GM21360 (cell line): ENCODE measurements at regions not wholly inside any gene's neighbourhood (a gene's known extent, or its start where the extent isn't known, plus 50 kb on each side); places are given as distances from the start of the nearest gene placed in this dataset.

Experiments used
- ATAC-seq: cut with Tn5 transposase; IDR thresholded peaks from one replicate; pipeline ENCODE4 v1.9.1; 2021; ENCODE audit warnings: mild to moderate bottlenecking, moderate library complexity; ENCODE audit not compliant: unreplicated experiment

DNA sequence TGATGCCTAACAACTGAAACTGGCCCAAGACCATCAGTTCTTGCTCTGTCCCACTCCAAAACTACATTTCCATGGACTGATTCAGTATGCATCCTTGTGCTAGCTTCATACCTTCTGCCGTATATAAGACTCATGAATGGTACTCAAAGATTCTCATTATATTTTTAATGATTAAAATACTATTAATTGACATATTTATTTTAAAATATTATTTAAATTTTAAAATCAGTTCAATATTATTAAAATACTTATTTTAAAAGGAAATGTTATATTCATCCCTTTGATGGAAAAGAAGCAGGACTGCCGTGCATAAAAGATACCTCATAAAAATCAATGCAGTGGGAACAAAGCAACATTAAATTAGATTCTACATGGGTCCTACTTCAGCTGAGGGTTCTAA lies 153.4 kb downstream of the AXIN2 start:
- ATAC-seq: no peak

DNA sequence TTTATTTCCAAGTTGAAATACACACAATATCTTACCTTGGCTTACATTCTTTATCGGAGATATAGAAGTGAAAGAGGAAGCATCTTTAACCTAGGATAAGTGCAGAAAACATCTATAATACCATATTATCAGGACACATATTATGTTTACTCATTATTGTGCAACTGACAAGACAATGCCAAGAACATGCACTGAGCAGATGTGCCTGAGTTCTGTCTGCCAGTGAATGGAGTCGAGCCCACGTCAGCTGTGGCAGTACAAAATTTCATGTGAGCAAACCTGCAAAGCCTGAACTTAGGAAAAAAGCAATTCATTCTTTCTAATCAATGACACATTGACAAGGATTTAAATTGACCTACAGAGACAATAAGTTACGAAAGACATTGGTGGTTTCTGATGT lies 154.4 kb downstream of the AXIN2 start:
- ATAC-seq: no peak

DNA sequence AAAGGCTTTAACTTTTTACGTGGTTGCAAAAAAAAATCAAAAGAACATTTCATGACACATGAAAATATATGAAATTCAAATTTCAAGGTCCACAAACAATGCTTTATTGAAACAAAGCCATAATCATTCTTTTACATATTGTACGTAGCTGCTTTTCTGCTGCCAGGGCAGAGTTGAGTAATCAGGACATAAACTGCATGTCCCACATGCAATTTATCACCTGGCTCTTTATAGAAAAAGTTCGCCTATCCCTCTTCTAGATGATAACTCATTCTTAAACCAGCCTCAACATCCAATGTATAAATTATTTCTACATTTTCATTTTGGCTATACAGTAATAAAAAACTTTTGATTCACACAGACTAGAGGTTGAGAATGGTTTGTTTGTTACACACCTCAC lies 154.9 kb downstream of the AXIN2 start:
- no peak for ATAC-seq

DNA sequence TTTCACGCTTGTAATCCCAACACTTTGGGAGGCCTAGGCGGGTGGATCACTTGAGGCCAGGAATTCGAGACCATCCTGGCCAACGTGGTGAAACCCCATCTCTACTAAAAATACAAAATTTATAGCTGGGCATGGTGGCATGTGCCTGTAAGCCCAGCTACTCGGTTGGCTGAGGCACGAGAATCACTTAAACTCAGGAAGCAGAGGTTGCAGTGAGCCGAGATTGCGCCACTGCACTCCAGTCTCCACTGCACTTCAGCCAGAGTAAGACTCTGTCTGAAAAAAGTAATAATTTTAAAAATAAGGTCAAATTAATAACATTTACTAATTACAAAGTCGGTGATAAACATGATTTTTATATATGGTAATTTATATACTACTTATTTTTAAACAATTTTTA lies 155.9 kb downstream of the AXIN2 start:
- no peak for ATAC-seq

DNA sequence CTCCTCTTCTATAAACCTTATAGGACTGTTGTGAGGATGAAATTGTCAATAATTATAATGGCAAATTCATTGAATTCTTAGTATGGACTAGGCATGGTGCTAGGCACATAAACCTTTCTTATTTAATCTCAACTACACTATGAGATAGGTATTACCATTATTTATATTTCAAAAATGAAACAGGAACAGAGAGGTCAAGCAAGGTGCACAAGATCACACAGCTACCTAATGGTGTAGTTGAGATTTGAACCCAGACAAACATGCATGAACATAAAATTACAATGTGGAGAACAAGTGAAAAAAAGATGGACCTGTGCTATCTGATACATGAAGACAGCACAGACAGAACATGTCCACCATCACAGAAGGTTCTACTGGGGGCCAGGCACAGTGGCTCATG lies 156.7 kb downstream of the AXIN2 start:
- ATAC-seq: no peak

DNA sequence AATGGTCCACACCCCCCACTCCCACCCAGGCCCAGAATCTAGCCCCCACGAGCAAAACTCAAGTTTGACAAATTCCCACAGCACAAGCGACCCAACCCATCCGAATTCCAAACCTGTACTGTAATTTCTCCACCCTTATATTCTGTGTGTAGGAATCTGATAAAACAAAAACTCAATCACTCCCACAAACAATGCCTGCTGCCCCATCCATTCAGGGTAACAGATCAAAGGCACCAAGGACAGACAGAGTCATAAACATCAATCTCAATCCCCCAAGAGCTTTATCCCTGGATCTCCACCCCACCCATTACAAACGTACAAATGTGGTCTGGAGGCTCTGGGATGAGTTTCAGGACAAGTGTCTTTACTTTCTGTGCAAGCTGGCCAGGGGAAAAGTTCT lies 157.8 kb downstream of the AXIN2 start:
- ATAC-seq: no peak

DNA sequence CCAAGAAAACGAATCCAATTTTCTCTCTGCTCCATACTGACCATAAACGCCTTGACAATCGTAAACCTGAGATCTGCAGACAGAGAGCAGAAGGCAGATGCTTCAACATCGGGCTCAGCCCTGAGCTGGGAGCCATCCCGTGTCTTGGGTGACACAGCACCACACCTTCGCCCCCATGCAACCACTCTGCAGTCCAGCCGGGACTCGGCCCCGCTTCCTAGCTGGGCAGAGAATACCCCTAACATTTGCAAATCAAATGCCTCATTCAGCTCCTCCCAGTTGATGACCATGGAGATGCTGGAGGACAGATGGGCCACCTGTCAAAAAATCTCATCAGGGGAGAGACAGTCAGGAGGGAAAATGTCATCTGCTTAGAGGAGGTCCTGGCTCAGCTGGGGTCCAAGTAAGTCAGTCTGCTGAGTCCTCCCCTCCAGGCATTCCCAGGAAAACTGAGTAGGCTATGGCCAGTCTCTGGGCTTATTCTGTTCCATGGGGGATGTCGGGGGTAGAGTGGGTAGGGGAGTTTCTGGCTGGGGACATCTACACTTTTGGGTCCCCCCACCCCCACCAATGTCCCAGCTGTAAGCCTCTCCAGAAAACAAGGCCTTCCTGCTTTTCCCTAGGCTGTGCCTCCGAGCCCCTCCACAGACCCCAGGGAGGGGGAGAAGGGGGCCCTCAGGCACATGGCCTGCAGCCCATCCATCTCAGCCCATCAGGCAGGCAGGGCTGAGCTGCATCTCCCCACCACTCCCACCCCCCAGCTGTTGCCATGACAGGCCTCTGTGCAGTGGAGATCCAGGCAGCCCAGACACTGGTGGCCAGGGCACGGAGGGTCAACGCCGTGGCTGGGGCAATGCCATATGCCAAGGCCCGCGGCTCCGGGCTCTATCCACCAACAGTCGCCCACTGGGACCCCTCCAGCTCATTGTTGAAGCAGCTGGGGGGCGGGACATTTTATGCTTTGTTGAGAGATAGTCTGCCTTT lies 158.6 kb downstream of the AXIN2 start:
- no peak for ATAC-seq

DNA sequence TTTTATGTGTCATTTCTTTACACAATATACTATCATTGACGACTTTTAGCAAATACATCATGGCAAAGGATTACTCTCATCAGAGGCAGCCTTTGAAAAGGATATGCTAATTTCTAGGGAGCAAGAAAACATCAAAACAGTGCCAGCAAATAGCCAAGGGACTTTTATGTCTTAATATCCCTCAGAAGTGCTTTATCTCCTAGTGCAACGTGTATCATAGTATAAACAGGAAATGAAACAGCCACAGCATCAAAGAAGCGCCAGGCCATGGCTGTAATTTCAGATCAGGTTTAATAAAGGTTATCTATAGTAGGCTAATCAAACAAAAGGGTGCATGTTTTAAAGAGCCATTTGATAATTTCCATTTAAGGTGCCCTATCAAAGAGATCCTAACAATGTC lies 159.9 kb downstream of the AXIN2 start:
- no peak for ATAC-seq

DNA sequence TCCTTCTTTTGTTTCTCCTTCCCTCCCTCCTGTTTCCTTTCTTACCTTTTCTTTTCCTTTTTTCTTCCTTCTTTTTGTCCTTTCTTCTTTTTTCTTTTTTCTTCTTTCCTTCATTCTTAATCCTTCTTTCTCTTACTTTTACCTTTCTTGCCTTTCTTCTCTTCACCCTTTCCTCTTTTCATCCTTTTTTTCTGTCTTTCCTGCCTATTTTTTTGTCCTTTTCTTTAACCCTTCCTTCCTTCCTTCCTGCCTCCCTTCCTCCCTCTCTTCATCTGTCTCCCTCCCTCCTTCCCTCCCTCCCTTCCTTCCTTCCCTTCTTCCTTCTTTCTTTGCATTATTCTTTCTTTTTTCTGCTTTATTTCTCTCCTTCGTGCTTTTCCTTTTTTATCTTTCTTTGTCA lies 160.7 kb downstream of the AXIN2 start:
- ATAC-seq: no peak

DNA sequence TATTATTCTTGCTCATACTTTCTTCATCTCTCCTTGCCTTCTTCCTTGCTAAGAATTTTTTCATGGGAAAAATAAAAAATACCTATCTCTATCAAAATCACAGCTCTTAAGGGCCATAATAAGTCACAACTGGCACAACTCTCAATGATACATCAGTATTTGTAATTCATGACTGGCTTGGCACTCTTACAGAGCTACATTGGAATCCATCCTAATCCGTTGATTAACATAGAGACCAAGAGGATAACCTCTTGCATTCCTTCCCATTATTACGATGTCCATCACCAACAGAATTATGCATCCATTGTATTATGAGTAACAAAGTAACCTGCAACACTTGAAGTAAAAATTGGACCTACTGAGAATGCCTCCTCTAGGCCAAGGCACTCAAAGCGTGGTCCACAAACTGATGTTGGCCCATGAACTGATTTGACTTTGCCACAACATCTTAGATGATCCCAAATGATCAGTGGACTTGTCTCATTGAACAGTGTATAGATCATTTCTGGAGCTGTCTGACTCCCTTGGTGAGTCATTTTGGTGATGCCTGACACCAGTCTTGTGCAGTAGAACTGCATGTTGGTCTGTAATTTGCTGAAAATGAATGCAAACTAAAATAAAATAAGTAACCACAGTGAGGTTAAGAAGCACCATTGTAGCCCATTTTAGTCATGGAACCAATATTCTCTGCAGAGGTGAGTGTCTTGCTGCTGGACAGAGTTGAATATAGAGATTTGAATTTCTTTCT lies 163.2 kb downstream of the AXIN2 start:
- no peak for ATAC-seq

DNA sequence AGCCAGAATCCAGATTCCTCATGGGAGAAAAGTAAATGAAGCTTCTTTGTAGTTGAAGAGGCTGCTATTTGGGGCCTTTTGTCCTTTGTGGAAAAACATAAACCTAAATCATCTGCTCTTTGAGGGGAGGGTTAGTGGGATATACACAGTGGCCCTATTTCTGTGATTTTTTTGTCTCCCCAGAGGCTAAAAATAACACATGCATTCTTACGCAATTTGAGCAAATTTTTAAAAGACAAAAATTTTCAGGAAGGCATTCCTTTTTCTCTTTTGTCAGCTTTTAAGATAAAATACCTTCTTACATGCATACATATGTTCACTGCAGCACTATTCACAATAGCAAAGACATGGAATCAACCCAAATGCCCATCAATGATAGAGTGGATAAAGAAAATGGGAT lies 165.5 kb downstream of the AXIN2 start:
- ATAC-seq: no peak

DNA sequence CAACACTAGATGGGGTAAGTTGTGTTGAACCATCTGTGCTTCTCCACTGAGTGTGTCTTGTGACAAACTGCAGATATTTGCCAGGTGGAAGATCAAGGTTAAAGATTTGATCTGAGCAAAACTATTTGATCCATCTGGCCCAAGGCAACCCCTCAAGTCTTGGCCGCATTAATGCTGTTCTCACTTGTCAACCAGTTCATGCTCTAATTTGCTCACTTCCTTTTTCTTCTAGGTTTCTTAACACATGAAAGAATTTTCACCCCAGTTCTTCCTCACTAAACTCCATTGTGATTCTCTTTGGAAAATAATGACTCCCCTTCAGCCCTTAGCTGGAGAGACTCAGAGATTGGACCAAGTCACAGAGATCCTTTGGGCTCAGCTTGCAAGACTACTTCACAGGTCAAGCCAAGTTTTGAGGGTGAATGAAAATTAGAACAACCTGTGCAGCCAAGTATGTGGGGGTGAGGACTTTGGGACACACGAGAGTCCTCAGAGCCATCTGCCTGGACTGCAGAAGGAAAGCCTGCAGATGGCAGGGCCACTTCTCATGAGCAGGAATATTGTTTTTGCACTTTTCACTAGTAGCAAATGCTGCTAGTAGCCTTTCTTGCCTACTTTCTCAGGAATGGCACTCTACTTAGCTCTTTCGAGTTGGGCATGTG lies 166.5 kb downstream of the AXIN2 start:
- ATAC-seq: no peak

DNA sequence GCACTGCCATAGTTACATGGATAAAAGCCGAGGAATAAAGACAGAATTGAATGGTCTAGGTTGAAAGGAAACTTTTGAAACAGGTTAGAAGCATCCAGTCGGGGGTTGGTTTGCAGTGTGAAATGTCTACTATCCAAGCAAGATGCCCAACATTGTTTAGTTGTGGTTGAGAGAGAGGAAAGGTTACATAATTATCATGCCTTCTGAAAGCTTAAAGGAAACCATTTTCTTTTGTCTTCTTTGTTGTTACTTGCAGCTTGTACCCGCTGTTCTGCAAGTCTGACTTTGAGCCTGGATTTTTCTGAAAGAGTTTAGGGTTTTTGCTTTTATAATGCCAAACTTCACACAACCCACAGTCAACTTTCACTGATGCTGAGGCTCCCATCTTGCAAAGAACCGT lies 167.9 kb downstream of the AXIN2 start:
- ATAC-seq: no peak

DNA sequence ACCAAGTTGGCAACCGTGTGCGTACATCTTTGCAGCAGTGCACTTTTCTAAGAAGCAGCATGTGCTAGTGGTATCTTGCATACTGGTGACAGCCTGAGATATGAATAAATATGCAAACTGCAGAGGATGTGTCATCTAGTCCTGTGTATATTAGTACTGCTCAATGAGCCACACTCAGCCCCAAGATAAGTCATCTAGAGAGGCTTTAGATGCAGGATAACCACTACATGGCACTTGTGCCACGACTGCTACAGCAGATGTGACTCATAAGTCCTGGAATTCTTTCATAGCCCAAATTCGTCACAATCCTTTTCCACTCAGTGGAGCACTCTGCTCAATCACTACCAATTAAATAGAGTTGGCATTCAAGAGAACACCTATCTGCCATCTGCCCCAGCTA lies 171.5 kb downstream of the AXIN2 start:
- no peak for ATAC-seq

DNA sequence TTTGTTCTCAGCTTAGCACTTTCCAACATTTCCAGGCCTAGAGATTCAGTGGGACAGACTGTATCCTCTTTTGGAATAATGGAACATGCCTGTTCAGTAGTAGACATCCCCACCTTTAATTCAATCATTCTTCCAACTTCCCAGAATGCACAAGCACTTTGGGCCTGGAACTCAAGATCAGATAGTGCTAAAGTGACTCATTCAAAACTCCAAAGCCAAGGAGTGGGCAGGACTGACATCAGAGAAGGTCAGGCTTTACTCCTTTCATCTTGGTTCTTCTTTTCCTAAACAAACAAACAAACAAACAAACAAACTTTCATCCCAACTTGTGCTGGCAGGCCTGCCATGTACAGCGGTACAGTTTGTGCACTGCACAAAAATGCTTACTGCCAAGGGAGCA lies 172.0 kb downstream of the AXIN2 start:
- ATAC-seq: no peak

DNA sequence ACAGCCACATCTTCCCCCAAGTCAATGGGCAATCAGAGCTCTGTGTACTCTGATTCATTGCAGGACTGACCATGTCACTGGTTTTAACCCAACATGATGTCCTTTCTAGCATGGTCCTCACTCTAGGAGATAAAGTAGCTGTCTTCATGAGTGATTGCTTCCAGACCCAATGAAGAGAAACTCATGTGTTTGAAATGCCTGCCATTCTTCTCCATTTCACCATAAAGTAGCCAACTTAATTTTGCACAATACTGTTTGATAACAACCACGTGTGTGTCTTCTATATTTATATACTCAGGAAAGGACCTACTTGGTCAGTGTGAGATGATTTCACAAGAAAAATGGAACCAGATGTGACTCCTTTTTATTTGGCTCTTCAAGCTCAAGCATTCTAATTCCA lies 172.5 kb downstream of the AXIN2 start:
- no peak for ATAC-seq

DNA sequence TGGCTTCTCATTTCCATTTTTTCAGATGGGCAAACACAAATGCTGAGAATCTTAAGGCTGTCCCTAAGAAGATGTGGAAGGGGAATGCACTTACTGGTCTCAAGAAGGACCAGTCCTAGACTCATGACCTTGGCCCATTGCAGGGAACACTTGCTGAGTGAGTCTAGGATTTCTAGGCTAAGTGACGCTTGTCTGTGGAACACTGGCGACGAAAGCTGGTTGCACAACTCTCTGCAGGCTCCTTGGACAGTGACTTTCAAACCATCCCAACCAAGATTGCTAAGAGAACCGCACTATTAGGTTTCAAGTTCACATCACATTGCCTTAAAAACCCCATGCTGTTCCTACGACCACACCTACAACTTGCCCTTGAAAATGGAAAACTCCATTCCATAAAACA lies 174.1 kb downstream of the AXIN2 start:
- no peak for ATAC-seq

DNA sequence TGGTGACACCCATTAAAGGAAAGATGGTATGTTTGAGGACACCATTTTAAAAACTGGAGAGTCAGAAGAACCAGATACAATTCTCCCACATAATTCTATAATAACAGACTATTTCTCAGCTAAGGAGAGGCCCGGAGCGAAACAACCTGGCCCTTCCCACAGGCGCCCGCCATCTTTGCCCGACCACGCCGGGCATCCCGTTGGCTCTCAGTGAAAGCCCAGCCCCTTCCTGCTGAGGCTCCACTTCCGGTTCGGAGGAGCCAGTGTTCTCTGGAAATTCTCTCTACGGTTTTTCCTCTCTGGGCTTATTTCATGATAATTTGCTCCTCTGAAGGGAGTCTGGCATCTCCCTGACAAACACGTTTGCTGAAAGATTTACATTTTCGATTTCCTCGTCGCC lies 175.7 kb downstream of the AXIN2 start:
- ATAC-seq: no peak

DNA sequence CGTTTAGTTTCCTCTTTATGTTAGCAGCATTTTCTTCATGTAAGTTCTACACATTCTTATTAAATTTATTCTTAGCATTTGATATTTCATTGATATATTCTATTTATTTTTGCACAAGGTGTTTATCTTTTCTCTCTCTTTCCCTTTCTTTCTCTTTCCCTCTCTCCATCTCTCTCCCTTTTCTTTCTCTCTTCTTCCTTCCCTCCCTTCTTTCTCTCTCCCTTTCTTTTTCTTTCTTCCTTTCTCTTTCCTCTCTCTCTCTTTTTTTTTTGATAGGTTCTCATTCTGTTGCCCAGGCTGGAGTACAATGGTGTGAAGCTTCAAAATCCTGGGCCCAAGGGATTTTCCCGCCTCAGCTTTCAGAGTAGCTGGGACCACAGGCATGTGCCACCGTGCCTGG lies 176.4 kb downstream of the AXIN2 start:
- ATAC-seq: no peak

DNA sequence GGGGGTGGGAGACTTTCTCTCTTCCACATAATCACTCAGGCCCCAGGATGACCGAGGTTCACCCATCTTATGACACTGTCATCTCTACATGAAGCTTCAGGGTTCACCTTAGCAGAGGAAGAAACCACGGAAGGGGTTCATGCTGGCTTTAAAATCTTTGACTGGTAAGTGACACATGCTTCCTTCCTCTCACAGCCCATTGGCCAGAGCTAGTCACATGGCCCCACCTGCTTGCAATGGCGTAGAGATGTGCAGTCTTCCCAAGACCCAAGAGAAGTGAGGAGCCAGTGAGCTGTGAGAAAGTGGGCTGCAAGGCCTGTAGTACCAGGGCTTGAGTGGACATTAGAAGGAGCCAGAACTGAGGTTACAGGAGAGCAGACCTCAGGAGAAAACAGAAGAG lies 180.3 kb downstream of the AXIN2 start:
- no peak for ATAC-seq

DNA sequence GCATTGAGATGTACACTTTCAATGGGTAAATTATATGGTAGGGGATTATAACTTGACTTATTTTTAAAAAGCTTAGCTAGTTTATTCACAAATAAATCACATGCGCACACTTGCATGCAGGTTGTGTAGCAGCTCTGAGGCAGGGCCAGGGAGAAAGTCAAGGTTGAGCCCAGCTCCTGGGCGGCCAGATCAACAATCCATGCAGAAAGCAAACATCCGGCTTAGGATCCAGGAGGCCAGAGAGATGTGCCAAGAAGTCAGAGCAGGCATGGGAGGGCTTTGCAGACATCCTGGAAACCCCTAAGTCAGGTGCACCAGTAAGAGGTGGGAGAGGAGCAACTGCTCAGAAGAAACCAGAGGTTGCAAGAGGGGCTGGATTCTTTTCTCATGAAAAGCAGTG lies 186.5 kb downstream of the AXIN2 start:
- ATAC-seq: no peak

DNA sequence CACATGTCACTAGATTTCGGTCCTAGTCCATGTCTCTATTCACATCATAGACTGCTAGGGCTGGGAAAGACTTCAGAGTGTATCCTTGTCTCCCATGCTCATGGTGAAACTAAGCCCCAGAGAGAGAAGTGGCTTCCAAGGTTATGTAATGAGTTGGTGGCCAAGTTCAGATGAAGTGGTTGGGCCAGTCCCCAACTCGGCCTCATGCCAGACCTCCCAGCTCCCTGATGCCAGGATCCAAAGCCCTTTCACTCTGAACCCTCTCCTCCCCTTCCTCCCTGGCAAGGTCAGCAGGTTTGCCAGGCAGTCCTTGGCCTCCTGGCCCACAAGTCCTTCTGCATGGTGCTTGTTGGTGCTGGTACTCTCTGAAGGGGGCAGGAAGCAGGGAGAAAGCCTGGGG lies 189.7 kb downstream of the AXIN2 start:
- no peak for ATAC-seq
